H4 (cell line): ENCODE measurements at regions not wholly inside any gene's neighbourhood (a gene's known extent, or its start where the extent isn't known, plus 50 kb on each side); places are given as distances from the start of the nearest gene placed in this dataset.
"Not testable (repeated sequence)": the region's sequence is repeated elsewhere in the genome, so short reads cannot be mapped to it uniquely, and the experiment has no call there.

Source experiments
- DNase-seq: peaks from one replicate; pipeline ENCODE4 v3.0.0-alpha.2; 2015; ENCODE audit warnings: low spot score

DNA sequence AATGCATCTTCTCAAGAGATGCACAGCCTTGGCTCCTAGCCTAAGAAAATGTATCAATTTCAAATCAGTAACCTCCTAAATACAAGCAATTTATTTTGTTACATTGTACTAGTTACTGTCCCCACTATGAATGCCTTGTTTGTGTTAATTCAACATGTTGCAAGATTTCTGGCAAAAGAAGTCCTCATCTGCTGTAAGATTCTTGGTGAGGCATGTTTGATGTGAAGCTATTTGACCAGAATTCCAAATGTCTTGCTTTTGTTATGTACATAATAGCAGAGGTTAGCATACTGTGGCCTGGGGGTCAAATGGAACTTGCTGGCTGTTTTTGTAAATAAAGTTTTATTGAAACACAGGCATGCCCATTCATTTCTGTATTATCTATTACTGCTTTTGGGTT, 1023.1 kb upstream of the WWC1 start:
- DNase-seq = no peak

GRCh38 chr5:167269146-167269545, 1022.3 kb upstream of the WWC1 start:
- no peak for DNase-seq

DNA sequence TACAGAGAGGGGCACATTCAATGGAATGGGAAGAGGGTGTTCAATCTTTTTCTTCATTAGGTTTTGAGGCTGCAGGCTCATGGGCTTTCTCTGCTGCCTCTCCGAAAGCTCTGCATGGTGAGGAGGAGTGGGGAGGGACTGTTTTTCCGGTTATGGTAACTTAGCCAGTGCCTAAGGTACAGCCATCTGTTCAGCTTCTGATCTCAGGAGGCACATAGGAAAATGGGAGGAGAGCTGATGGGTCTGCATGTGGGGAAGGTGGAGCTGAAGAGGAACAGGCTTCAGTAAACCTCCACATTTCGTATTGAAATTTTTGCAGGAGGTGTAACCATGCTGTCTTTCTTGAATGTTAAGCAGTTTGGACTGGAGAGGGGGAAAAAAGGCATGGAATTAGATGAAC, 1020.4 kb upstream of the WWC1 start:
- DNase-seq = no peak

GRCh38 chr5:167271511-167271910, 1019.9 kb upstream of the WWC1 start:
- no peak for DNase-seq

DNA sequence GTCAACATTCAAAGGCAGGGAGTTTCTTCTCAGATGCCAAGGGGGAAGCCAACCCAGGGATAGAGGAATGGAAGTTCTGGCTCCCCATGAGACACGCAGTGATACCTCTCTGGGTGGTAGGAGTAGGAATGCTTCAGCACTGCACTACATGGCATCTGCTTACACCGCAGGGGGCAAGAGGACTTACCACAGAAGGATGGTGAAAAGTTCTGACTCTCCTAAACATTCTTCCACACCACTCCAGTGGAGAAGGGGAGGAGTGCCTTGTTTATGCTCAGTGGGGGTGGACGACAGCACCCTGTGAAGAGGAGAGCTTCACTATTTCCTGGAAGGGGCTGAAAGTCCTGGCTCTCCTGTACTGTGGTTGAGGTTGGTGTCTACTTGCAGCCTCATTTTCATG, 1011.3 kb upstream of the WWC1 start:
- DNase-seq = no peak

GRCh38 chr5:167281925-167282324, 1009.5 kb upstream of the WWC1 start:
- no peak for DNase-seq

GRCh38 chr5:167283691-167284090, 1007.8 kb upstream of the WWC1 start:
- no peak for DNase-seq

- DNase-seq = peak; percentile 11
Measured at GRCh38 chr5:167284222-167284890, 1007.1 kb upstream of the WWC1 start.

DNA sequence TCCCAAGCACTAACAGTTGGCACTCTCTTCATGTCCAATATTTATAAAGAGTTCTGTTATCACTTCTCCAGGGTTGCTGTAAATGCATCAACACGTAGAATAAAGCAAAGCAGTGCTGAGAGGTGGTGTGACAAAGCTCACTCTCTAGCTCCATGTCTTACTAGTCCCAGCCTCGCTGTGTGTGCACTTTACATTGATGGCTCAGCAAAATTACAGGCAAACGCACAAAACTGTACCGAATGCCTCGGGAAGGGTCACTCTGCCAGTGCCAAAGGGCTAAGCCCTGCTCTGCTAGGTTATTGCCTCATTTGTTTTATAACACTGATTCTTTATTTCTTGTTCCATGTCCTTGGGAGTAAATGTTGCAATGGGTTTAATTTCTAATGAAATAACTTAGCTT, 1005.9 kb upstream of the WWC1 start:
- DNase-seq = no peak

DNA sequence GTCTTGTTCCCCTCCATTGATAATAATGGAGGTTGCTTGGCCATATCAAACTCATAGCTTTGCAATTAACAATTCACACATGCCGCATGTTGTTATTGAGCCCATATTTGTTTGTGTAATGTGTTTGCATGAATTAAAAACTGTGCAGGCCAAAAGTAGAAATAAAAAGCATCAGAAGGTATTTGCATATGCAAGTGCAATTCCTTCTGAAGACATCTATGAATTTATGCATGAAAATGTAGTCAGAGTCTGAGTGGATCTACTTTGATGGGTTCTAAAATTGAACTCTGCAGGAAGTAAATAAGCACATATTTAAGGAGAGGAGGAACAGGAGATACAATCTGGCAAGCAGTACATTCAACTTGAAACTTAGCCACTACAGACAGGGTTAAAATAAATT, 1004.6 kb upstream of the WWC1 start:
- DNase-seq = no peak

GRCh38 chr5:167290478-167290877, 1001.0 kb upstream of the WWC1 start:
- no peak for DNase-seq

DNA sequence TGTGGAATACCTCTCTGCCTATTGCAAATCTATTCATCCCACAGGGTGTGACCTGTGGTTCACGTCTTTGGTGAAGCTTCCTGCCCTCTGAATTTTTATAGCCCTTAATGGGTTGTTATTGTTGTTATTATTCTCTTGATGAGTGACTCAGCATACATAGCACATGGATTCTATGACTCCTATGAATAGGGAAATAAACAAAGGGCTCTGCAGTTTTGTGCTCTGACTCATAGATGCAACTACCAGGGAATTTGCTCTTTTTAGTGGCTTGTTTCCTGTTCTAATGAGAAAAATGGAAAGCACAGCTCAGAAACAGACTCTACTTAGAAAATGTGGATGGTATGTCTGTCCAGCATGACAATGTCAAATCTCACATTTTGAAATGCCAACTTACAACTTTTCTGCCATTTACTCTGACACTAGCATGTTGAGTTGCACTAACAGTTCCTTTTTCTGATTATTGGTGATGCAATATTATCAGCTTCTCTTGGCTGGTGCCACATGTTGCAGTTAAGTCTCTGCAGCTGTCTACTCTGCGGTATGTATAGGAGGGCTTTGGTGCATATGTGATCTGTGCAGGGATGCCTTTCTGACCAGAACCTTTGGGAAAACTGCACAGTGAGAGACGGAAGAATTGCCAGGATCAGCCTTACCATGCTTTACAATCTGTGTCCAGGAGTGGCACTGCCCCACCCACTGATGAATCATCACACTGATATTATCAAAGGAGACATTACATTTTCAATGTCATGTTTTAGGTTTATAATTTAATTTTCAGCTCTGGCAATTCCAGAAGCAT, 996.4 kb upstream of the WWC1 start:
- DNase-seq = peak; percentile 96

DNA sequence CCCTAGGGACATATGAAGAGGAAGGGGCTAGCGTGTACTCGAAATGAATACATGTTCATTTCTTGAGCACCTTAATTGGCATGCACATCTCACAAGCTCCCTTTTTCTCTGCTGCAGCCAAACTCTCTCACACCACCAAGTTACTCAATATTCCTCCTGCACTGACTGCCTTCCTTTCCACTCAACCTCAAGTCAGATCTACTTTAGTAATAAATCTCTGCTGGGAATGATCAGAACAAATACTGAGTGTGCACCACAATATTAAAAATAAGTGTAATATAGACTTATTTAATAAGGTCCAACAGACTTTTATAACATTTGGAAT, 995.8 kb upstream of the WWC1 start:
- DNase-seq = peak; percentile 35

DNA sequence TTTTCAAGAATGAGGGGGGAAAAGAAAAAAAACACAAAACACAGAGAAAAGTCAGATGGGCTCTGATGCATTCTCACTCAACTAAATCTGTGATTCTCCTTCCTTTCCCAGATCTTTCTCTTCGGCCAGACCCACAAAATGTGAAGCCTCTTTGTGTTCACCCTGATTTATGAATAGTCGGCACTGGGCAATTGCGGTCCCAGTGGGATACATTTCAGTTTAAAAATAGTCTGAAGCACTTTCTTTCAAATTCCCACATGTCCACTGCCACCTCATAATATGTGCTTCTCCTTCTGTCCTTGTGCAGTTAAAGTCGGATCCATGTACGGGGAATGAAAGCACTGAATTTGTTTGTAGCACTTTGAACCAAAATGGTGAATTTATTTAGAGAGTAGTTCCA, 995.4 kb upstream of the WWC1 start:
- DNase-seq = peak; percentile 10

- peak; percentile 46 for DNase-seq
Measured at GRCh38 chr5:167296661-167297060, 994.8 kb upstream of the WWC1 start.

- not testable (repeated sequence) for DNase-seq
Measured at GRCh38 chr5:167299861-167300260, 991.6 kb upstream of the WWC1 start.

DNA sequence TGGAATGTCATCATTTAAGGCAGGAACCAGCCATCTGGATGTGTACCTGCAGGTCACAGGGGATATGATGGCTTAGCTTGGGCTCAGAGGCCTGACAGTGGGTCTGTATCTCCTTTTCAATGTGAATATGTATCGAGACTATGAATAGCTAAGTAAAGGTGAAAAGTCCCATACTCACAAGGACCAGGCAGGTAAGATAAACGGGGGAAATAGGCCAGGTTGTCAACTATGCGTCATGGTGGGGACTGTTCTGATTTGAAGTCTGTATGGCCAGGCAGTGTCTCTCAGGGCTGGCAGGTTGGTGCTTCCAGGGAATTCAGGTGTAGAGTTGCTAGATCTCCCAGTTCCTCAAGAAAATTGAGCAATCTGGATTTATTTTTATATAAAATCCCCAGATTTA, 987.9 kb upstream of the WWC1 start:
- no peak for DNase-seq

GRCh38 chr5:167304834-167305469, 986.5 kb upstream of the WWC1 start:
- no peak for DNase-seq

GRCh38 chr5:167305591-167306213, 985.7 kb upstream of the WWC1 start:
- no peak for DNase-seq

GRCh38 chr5:167307042-167307441, 984.4 kb upstream of the WWC1 start:
- no peak for DNase-seq

- DNase-seq = no peak
Measured at GRCh38 chr5:167308466-167308865, 983.0 kb upstream of the WWC1 start.

DNA sequence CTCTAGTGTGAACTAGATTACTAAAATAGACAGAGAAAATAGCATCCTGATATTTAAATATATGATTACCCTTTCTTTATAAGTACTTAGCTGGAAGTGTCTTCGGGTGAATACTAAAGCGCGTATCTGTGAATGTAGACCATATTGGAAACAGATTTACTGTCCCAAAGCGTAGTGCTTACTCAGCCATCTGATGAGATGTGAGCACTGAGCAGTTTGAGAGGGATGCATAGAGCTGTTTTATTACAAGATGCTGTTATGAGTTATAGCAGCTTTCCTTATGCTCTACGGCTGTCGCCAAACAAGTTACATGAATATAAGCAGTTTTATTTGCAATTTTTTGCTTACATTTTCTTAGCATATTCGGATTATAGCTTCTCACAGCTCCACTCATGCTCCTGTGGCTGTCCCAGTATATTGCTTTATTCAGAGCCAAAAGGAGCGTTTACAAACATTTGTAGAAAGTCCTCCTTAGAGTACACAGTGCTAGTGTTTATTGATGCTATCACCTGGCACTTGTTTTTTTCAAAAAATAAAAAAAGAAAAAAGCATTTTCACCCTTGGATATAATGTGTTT, 981.4 kb upstream of the WWC1 start:
- DNase-seq = no peak
